ACHN (cell line): ENCODE measurements at regions not wholly inside any gene's neighbourhood (a gene's known extent, or its start where the extent isn't known, plus 50 kb on each side); places are given as distances from the start of the nearest gene placed in this dataset.
"Not testable (repeated sequence)": the region's sequence is repeated elsewhere in the genome, so short reads cannot be mapped to it uniquely, and the experiment has no call there.

ENCODE experiments used
- DNase-seq: peaks from one replicate; pipeline ENCODE4 v3.0.0-alpha.2; 2015
- in situ Hi-C: cut with HindIII; loops from 2 replicates; pipeline ENCODE4 v1.10.0; 2017; ENCODE audit warnings: low sequenced_read_pairs, low pct_ligation_motif_present, low pct_unique_long_range_greater_than_20kb

DNA sequence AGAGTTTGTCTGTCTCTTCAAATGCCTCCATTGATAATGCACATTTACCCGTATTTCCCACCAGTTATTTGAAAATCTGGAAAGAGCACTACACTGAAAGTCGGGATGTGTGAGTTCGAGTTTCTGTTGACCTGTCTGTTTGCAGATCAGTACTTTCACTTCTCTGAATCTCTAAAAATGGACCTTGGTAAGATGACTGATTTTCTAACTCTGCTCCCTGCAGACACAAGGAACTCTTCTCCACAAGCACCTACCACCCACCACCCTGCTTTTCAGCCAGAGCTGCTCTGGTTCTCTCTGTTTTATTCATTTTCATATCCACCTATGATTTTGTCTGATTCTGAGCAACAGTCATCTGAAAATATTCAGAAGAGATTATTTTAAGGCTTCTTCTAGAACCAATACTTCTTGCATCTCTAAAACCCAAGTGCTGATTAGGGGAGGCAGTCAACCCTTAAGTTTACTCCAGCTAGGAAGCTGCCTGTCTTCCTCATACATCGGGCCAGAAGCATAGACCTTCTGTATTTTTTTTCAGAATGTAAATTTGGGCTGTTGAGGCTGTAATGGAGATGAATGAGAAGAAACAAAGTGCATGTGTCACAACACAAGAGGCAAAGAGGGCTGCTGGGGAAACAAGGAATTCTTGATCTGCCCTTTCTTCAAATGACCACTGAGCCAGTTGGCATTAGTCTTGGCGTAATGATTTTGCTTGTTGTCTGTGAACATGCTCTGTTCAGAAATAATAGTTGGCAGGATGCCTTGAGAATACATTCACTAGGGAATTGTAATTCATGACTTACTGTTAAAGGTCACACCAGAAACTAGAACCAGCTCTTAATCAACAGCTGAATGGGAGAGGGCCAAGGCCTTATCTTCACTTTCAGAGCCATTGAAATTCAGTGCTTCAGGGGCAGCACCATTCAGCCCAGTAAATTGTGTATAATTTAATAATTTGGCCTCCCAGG, 85.4 kb upstream of the MYLIP start:
- in situ Hi-C loops: no loop called here
- DNase-seq: no peak

DNA sequence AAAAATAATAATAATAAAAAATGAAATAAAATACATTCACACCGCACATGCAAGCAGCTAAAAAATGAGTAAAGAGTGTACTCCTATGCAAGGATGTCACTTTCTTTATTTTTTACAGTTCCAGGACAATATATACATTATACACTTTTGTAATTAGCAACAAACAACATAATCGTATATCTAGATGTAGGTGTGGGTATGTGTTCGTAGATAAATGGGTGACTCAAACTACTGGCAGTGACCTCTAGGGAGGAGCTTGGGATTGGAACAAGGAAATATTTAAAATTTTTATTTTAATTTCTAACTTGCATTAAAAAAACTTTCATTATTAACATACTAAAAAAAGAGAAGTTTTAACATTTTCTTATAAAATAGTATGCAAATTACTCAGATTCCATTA, 86.1 kb upstream of the MYLIP start:
- in situ Hi-C loops: no loop called here
- no peak for DNase-seq

DNA sequence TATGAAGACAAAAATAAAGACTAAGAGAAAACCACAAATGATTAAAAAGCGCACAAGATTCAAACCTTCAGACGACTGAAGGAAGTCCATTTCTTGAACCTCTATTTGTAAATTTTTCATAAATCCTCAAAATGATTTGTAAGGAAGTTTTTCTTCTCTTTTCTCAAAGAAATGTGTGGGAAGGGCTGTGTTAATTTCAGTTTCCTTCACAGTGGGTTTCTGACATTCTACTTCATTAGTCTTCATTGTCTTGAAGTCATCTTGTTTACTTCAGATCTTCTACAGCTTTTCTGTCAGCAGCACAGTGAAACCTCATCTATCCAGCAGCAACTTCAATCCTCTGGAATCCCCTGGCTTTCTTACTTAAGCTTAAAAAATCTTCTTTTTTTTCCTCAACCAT, 87.6 kb upstream of the MYLIP start:
- no peak for DNase-seq
- in situ Hi-C loops: no loop called here

DNA sequence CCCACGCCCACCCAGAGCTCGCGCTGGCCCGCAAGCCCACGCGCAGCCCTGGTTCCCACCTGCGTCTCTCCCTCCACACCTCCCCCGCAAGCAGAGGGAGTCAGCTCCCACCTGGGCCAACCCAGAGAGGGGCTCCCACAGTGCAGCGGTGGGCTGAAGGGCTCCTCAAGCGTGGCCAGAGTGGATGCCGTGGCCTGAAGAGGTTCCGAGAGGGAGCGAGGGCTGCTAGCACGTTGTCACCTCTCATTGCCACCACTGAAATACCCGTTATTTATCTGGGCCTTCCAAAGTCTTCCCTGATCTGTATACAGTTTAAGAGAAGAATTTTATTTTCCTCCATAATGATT, 88.3 kb upstream of the MYLIP start:
- in situ Hi-C loops: no loop called here
- DNase-seq: no peak

DNA sequence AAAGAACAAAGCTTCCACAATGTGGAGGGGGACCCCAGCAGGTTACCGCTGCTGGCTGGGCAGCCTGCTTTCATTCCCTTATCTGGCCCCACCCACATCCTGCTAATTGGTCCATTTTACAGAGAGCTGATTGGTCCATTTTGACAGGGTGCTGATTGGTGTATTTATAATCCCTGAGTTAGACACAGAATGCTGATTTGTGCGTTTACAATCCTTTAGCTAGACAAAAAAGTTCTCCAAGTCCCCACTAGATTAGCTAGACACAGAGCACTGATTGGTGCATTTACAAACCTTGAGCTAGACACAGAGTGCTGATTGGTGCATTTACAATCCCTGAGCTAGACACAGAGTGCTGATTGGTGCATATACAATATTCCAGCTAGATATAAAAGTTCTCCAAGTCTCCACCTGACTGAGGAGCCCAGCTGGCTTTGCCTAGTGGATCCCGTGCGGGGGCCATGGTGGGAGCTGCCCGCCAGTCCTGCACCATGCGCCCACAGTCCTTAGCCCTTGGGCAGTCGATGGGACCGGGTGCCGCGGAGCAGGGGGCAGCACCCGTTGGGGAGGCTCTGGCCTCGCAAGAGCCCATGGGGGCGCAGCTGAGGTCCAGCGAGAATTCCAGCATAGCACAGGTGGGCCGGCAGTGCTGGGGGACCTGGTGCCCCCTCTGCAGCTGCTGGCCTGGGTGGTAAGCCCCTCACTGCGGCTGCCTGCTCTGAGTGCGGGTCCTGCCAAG, 88.8 kb upstream of the MYLIP start:
- DNase-seq, in situ Hi-C loops: not testable (repeated sequence)

DNA sequence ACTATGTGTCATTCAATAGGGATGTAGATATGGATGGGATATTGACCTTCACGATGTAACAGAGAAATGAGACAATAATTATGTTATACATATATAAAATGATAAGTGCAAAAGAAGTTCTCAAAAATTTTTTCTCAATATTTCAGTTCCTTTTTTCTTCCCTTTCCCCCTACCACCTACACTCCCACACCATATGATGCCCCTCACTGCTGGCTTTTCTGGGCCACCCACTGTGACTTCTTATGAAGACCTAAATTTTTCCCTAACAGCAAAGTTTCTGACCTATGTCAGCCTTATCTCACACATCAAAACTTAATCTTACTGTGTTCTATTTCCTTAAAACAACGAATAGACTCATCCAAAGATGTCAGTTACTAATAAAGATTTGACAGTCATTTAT, 89.9 kb upstream of the MYLIP start:
- DNase-seq: no peak
- in situ Hi-C loops: no loop called here

DNA sequence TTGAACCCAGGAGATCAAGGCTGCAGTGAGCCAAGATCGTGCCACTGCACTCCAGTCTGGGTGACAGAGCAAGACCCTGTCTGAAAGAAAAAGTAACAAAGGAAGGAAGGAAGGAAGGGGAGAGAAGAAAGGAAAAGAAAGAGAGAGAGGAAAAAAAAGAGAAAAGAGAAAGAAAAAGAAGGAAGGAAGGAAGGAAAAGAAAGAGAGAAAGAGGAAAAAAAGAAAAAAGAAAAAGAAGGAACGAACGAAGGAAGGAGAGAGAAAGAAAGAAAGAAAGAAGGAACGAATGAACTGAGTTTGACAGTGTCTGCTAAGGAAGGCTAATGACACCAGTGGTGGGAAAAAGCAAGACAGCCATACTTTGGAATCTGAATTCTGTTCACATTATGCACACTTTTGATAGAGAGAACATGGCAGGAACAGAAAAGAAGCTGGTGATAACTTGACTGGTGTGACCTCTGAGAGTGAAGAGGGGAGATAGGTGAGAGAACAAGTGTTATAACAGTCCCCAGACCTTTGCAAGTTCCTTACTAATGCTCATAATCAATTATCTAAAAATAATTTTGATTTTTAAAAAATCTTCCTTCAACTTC, 93.3 kb upstream of the MYLIP start:
- no peak for DNase-seq
- in situ Hi-C loops: no loop called here

DNA sequence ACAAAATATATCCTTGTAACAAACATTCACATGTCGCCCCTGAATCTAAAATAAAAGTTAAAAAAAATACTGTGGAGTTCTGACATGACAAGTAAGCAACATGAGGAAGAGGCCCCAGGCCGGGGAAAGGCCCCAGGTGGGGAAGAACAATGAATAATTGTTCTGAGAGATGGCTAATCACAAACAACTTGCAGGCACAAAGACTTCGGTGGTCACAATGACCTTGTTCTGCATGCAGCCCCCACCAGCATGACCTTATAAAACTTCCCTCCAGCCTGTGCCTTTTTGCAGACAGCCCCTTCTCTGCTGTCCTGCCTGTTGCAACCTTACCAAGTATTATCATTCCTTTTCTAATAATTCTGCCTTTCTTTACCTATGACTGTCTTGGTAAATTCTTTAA, 95.7 kb upstream of the MYLIP start:
- DNase-seq: no peak
- in situ Hi-C loops: no loop called here

DNA sequence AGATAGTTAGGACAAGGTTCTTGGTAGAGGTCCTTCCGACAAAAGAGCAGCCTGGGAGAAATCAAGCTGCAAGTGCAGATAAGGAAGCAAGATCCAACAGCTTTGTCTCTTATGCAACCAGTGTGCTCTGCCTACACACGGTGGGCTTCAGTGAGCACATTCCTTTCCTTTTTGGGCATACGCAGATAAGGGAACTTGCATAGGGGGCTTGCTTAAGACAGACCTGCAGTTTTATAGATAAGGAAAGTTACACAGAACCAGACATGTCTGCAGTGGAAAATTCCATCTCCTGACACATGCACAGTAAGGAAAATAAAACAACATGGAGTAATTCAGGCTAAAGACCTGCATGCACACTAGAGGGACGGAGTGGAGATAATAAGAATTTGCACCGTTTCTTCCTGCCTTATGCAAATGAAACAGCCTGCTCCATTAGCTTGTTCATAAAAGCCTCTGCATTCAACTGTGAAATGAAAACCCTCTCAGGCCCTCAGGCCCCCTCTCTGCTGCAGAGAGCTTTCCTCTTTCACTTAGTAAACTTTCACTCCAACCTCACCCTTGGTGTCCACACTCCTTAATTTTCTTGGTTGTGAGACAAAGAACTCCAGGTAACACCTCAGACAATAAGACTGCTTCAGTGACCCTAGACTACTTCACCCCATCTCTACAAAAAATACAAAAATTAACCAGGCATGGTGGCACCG, 97.5 kb upstream of the MYLIP start:
- DNase-seq: no peak
- in situ Hi-C loops: no loop called here

DNA sequence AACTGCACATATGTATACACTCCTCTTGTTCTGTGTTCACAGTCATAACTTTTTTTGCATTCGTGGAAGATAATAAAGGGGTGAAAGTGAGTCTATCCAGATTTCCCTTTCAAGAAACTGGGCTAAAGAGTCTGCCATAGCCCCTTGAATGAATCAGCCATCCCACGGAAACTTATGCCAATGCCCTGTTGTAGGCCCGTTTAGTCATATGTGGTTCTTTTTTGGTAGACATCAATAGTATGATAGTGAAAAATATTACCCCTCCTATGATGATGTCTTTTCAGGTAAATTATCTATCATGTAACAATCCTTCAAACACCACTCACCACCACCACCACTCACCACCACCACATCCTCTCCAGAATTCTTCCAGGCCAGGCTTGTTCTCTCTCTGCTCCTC, 99.9 kb upstream of the MYLIP start:
- in situ Hi-C loops: no loop called here
- no peak for DNase-seq

DNA sequence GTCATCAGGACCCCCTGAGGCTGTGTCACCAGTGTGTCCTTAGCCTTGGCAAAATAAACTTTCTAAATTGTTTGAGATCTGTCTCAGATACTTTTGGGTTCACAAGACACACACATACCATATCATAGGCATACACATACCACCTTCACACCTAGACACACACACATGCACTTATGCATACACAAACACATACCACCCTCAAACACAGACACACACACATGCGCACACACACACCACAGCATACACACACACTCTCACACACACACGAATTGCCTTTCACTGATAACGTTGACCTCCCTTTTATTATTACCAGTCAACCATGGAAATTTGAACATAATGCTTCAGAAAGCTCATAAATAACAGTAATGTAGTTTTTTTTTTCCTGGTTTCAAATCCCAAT, 108.6 kb upstream of the MYLIP start:
- DNase-seq: no peak
- in situ Hi-C loops: no loop called here

DNA sequence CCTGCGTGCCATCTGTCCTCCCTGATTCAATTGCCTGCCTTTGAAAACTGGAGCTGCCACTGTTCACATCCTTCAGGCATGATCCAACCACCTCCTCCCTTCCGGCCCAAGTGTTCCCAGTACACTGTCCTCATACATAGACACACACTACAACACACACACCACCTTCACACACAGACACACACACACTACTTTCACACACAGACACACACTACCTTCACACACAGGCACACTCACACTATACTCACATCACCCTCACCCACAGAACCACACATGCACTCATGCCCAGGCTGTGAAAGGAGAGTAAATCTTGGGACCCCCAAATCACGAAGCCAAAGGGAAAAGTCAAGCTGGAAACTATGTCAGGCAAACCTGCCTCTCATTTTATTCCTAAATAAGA, 109.4 kb upstream of the MYLIP start:
- in situ Hi-C loops: no loop called here
- DNase-seq: no peak

DNA sequence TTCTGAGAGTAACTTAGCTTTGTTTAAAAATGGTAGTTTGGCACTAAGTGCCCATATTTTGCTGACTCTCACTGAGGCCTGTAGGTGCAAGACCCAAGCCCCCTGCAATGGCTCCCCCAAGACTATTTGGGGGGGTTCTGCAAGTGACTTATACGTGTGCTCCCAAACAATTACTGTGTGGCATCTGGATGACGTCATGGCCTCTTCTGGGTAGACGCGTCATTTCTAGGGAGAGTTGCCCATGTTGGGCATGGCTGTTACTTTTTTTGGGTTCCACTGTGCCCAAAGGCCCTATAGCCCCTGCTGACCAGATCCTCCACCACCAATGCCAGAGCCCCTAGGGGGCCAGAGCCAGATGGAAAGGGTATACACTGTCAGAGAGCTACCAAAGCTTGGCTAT, 110.3 kb upstream of the MYLIP start:
- in situ Hi-C loops: no loop called here
- DNase-seq: no peak

DNA sequence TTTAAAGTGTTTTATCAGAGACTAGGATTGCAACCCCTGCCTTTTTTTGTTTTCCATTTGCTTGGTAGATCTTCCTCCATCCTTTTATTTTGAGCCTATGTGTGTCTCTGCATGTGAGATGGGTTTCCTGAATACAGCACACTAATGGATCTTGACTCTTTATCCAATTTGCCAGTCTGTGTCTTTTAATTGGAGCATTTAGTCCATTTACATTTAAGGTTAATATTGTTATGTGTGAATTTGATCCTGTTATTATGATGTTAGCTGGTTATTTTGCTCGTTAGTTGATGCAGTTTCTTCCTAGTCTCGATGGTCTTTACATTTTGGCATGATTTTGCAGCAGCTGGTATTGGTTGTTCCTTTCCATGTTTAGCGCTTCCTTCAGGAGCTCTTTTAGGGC, 114.6 kb upstream of the MYLIP start:
- in situ Hi-C loops: not testable (repeated sequence)

DNA sequence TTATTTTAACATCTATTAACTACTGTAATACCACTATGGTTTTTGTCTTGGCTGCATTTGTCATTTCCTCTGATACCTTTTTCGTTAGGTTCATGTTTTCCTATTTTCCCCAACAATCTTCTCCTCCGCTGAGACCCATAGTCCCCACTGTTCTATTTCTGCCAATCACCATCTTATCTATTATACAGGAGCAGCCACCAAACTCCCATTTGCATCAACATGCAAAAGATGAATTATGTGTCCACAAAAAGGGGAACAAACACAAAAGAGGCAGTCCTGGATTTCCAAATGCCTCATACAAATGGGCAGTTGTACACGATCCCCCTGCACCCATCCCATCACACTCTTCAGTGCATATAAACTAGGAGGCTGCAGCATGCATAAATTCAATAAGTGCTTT, 121.7 kb upstream of the MYLIP start:
- DNase-seq: no peak
- in situ Hi-C loops: no loop called here

More for the DNA sequence above, 114.6 kb upstream of the MYLIP start:
- not testable (repeated sequence) for DNase-seq

DNA sequence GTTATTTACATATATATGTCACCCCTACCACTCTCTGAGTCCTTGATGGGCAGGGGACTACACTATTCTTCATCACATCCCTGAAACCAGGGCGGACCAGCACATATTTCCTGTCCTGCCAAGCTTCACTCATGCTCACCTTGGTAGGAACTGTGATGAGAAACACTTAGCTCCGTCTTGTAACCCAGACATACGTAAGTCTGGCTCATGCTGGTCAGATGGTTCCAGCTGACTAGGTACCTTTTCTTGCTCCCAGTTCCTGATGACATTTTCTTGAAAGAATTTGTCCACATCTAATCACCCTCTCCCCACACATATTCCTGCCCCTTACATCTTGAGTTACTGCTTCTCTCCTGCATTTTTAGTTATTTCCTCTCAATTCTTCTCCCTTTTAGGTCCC, 122.2 kb upstream of the MYLIP start:
- in situ Hi-C loops: no loop called here
- no peak for DNase-seq

DNA sequence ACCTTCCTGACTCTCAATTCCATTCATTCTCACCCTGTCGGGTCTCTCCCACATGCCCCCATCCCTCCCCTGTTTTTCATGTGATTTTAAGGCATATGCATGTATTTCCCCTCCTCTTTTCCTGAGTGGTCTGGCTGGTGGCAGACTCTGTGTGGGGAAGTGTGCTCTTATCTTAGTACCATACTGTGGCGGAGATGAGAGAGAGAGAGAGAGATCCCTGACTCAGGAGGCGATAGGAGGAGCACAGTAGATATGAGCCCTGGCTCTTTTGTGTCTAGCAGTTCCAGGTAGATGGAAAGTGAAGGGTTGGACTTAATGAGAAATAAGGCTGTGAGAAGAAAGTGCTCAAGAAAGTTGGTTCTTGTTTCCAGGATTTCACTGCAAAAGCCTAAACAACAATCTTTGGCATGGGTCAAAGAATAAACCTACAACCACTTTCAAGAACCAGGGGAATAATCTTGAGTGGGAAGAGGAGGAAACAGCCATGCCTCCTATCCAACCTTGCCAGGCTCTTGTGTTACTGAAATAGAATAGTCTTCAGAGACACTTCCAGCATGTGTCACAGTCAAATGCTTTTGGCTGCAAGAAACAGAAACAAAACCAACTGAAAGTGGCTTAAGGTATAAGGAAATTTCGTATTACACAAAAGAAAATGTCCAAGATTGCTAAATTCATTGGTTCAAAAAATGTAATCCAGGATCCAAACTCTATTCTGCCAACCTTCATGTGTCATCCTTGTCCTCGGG, 123.8 kb upstream of the MYLIP start:
- no peak for DNase-seq
- in situ Hi-C loops: no loop called here

DNA sequence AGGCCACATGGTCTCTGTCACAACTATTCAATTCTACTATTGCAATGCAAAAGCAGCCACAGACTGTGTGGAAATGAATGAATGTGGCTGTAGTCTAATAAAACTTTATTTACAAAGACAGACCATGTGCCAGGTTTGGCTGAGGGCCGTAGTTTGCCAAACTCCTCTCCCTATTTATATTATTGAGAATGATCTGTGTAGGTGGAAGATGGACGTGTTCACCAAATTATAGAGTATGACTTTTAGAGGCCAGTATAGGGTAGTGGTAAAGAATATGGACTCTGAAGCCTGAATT, 125.7 kb upstream of the MYLIP start:
- in situ Hi-C loops: no loop called here
- no peak for DNase-seq
